ENCODE measurements at regions not wholly inside any gene's neighbourhood (a gene's known extent, or its start where the extent isn't known, plus 50 kb on each side); places are given as distances from the start of the nearest gene placed in this dataset.

GRCh38 chr15:70484993-70485392 is 278.4 kb downstream of the UACA start:
- H3K4me3 ChIP-seq (ENCODE audit: low read length): no peak overlapping the region
- TF ChIP-seq CTCF (IDR thresholded peaks at IDR 0.05; ENCODE audit: insufficient read depth, low read depth, low read length, missing control alignments): no peak
- DNase-seq (ENCODE audit: low read depth): no peak

GRCh38 chr15:70483513-70483912 is 279.8 kb downstream of the UACA start:
- no peak for TF ChIP-seq CTCF (IDR thresholded peaks at IDR 0.05; ENCODE audit: insufficient read depth, low read depth, low read length, missing control alignments)
- no peak overlapping the region for H3K4me3 ChIP-seq (ENCODE audit: low read length)
- DNase-seq (ENCODE audit: low read depth): no peak

- H3K4me3 ChIP-seq (ENCODE audit: low read length): no peak overlapping the region
- DNase-seq (ENCODE audit: low read depth): no peak
- TF ChIP-seq CTCF (IDR thresholded peaks at IDR 0.05; ENCODE audit: insufficient read depth, low read depth, low read length, missing control alignments): no peak
Measured at GRCh38 chr15:70480196-70480856, 283.0 kb downstream of the UACA start.

GRCh38 chr15:70479785-70480184 is 283.6 kb downstream of the UACA start:
- no peak overlapping the region for H3K4me3 ChIP-seq (ENCODE audit: low read length)
- no peak for TF ChIP-seq CTCF (IDR thresholded peaks at IDR 0.05; ENCODE audit: insufficient read depth, low read depth, low read length, missing control alignments)
- no peak for DNase-seq (ENCODE audit: low read depth)

GRCh38 chr15:70479056-70479455 is 284.3 kb downstream of the UACA start:
- no peak for TF ChIP-seq CTCF (IDR thresholded peaks at IDR 0.05; ENCODE audit: insufficient read depth, low read depth, low read length, missing control alignments)
- no peak for DNase-seq (ENCODE audit: low read depth)
- H3K4me3 ChIP-seq (ENCODE audit: low read length): no peak overlapping the region

- no peak for TF ChIP-seq CTCF (IDR thresholded peaks at IDR 0.05; ENCODE audit: insufficient read depth, low read depth, low read length, missing control alignments)
- DNase-seq (ENCODE audit: low read depth): no peak
- no peak overlapping the region for H3K4me3 ChIP-seq (ENCODE audit: low read length)
Measured at GRCh38 chr15:70478251-70478990, 284.9 kb downstream of the UACA start.

All from epithelial cell of esophagus (primary cell).